ENCODE measurements at regions not wholly inside any gene's neighbourhood (a gene's known extent, or its start where the extent isn't known, plus 50 kb on each side); places are given as distances from the start of the nearest gene placed in this dataset.

DNA sequence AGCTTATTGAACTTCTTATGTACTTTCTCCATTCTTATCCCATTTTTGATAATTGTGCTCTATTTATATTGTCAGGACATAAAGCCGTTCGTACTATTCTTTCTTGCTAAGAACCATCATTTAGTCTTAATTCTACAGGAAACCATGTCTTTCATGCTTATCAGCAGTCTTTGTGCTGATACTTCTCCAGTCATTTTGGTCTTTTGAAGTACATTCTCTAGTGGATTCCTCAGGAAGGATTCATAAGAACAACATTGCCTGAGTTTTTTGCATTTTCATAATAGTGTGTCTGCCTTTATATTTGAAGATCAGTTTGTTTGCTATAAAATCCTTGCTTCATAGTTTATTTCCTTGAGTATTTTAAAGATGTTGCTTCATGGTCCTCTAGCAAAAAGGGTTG, 126.6 kb upstream of the NEO1 start:
- TF ChIP-seq, protein P1, sequence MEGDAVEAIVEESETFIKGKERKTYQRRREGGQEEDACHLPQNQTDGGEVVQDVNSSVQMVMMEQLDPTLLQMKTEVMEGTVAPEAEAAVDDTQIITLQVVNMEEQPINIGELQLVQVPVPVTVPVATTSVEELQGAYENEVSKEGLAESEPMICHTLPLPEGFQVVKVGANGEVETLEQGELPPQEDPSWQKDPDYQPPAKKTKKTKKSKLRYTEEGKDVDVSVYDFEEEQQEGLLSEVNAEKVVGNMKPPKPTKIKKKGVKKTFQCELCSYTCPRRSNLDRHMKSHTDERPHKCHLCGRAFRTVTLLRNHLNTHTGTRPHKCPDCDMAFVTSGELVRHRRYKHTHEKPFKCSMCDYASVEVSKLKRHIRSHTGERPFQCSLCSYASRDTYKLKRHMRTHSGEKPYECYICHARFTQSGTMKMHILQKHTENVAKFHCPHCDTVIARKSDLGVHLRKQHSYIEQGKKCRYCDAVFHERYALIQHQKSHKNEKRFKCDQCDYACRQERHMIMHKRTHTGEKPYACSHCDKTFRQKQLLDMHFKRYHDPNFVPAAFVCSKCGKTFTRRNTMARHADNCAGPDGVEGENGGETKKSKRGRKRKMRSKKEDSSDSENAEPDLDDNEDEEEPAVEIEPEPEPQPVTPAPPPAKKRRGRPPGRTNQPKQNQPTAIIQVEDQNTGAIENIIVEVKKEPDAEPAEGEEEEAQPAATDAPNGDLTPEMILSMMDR (IDR thresholded peaks at IDR 0.05; ENCODE audit: low read depth, low read length), result no peak
- H3K4me3 ChIP-seq (ENCODE audit: low read depth, low read length), result no peak overlapping the region

DNA sequence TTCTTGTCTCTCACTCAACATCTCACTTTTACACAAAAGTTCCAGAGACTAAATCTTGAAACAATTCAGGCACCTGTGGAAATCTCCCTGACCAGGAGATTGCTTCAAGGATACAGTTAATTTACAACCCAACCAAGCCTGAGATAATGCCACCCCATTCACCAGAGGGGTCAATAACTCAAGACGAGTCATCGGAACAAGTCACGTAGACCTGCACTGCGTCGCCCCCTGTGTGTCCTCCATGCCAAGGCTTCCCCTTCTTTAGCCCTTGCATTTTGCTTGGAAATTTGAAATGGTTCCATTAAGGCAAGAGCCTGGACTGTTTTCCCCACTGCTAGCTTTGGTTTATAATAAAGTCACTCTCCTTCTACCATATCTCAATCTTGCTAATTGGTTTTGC, 129.0 kb upstream of the NEO1 start:
- H3K4me3 ChIP-seq (ENCODE audit: low read depth, low read length), result no peak overlapping the region

DNA sequence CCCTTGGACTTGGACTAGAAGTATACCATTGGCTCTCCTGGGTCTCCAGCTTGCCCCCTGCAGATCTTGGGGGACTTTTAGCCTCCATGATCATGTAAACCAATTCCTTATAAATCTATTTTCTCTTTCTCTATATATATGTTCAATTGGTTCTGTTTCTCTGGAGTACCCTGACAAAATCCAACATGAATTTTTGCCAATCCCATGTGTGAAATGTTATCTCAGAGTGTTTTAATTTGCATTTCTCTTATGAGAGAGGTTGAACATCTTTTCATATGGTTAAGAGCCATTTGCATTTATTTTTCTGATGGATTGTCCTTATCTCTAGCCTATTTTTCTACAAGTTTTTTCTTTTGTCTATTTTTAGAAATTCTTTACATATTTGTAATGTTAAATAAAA, 131.7 kb upstream of the NEO1 start:
- TF ChIP-seq, protein P1 (IDR thresholded peaks at IDR 0.05; ENCODE audit: low read depth, low read length), result no peak
- H3K4me3 ChIP-seq (ENCODE audit: low read depth, low read length), result no peak overlapping the region

More for the DNA sequence above, 129.0 kb upstream of the NEO1 start:
- TF ChIP-seq, protein P1 (IDR thresholded peaks at IDR 0.05; ENCODE audit: low read depth, low read length), result no peak

DNA sequence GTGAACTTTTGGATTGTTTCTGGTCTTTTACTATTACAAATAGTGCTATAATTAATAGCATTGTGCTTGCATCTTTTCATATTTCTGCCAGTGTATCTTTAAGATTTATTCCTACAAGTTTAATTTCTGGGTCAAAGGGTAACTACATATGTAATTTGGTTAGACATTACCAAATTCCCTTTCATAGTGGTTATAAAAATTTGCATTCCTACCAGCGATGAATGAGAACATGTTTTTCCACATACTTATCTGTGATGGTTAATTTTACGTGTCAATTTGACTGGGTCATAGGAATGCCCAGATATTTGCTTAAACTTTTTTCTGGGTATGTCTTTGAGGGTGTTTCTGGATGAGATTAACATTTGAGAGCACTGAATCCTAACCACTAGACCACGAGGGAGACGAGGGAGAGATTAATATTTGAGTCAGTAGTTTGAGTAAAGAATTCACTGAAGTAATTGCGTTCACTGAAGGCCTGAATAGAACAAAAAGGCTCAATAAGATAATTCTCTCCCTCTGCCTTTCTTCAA, 132.3 kb upstream of the NEO1 start:
- TF ChIP-seq, protein P1 (IDR thresholded peaks at IDR 0.05; ENCODE audit: low read depth, low read length), result no peak
- H3K4me3 ChIP-seq (ENCODE audit: low read depth, low read length), result no peak overlapping the region

DNA sequence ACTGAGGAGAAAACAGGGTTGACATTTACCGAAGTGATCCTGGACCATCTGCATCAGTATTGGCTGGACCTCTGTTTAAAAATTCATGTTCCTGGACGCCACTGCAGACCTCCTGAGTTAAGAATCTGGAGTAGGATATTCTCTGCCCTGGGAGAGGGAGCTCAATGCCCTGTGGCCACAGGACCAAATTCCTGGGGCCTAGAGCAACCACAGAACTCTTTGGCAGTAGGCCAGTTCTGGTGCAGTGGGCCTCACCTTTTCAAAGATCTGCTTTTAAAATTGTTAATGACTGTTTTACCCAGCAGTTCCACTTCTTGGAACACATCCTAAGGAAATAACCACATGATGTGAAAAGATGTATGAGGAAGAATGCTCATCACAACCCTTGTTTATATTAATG, 133.3 kb upstream of the ADPGK start:
- H3K4me3 ChIP-seq (ENCODE audit: low read depth, low read length), result no peak overlapping the region
- TF ChIP-seq, protein P1 (IDR thresholded peaks at IDR 0.05; ENCODE audit: low read depth, low read length), result no peak

DNA sequence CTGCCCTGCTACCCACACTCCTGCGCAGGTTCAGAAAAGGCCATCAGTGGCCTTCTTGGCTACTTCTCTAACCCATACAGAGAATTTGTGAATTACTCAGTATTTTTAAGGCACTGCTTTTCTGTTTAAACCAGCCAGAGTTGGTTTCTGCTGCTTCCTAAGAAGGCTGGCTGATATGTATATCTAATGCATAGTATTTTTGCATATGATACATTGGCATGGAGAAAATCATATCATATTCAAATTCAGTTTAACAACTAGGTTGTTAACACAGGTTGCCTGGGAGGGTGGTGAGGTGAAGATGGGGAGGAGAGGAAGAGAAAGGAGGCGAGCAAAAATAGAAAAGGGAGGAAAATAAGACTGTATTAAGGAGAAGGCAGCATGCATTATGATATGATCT, 132.8 kb upstream of the ADPGK start:
- TF ChIP-seq, protein P1 (IDR thresholded peaks at IDR 0.05; ENCODE audit: low read depth, low read length), result no peak
- no peak overlapping the region for H3K4me3 ChIP-seq (ENCODE audit: low read depth, low read length)

DNA sequence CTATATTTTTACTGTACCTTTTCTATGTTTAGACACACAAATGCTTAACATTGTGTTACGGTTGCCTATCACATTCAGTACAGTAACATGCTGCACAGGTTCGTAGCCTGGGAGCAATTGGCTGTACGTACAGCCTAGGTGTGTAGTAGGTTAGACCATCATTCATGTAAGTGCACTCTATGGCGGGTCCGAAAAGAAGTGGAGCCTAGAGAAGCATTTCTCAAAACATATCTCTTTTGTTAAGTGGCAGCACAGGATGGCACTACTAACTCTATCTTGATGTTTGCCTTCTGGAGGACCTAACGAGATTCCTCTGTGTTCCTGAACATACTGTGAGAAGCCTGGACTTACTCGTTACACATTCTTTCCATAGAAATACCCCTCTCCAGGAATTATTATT, 132.3 kb upstream of the ADPGK start:
- TF ChIP-seq, protein P1 (IDR thresholded peaks at IDR 0.05; ENCODE audit: low read depth, low read length), result no peak
- no peak overlapping the region for H3K4me3 ChIP-seq (ENCODE audit: low read depth, low read length)
